RPMI8226 (cell line): ENCODE measurements at regions not wholly inside any gene's neighbourhood (a gene's known extent, or its start where the extent isn't known, plus 50 kb on each side); places are given as distances from the start of the nearest gene placed in this dataset.

ENCODE experiments used
- DNase-seq: peaks from one replicate; pipeline ENCODE4 v3.0.0-alpha.2; 2015

DNA sequence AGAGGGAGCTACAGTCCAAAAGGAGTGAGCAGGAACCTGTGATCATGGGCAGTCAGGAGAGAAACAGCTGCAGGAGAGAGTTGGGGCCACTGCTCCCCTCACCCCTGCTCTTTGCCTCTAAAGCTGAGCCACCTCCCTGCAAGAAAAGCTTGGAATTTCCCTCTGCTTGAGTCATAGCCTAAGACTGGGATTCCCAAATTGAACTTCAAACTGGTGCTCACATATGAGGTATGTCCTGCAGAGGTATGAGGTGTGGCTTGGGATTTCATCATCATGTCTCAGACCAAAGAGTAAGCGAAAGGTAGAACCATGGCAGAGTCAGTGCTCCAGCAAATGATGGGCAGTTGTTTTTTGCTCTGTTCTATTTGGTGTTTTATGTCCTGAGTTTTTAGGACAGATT, 237.1 kb upstream of the NRP1 start:
- DNase-seq, result no peak

DNA sequence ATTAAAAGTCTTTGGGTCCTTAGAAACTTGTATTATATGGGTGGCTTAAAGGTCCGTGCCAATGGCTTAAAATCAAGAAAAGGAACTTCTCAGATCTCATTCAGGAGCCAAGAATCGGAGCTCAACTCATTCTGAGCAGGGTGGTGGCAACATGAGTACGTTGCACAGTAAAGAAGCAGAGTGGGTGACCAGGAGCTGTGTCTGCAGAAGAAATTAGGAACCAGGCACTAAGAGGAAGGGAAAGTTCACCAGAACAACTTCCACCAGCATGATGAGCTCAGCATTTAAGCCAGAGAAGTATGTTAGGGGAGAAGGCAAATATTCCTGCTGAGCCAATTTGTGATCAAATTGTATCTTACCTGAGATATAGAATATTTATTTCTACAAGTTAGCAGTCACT, 236.0 kb upstream of the NRP1 start:
- DNase-seq, result peak; percentile 35

DNA sequence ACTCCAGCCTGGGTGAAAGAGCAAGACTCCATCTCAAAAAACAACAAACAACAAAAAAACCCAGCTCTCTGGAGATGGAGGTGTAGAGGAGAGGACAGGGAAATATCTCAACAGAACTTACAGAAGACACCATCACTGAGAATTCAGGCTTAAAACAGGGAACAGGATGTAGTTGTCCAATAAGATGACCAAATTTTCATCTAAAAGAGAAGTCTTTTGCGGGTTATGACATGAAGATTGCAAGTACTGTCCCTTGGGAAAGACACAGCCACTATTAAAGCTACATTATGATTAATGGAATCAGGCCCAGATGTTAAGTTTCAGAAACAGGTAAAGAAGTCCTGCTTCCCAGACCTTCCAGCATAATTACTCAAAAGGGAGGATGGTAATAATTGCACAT, 235.2 kb upstream of the NRP1 start:
- DNase-seq, result no peak

DNA sequence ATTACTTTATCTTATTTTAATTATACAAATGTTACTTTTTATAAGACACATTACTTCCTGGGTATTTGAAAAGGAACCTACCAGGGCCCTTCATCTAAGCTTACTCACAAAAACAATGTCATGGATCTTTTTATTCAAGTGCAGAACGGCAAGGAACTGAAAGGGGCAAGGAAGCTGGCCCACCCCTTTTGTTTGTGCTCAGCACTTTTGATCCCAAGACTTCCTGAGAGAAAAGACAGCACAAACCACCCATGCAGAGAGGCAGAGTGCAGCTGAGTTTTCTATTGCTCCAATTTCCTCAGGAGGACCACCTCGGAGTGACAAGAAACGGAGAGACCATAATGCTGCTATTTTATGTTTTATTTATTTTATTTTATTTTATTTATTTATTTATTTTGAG, 232.0 kb upstream of the NRP1 start:
- peak; percentile 24 for DNase-seq

DNA sequence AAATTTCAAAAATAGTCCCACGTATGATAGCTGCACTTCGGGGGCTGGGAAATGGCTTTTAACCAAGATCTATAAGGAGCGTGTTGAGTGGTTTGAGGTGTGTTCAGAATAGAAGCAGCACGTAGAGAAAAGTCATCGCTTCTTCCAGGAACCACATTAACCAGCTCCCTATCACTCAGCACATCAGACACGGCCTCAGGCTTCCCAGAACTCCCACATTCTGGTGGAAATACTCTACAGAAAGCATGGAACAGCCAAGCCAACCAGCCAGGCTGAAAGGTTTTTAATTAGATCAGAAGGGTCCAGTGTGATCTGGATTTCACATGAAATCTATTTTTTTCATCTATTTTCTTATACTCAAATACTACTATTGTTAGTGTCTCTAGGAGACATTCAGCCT, 231.5 kb upstream of the NRP1 start:
- DNase-seq, result no peak

DNA sequence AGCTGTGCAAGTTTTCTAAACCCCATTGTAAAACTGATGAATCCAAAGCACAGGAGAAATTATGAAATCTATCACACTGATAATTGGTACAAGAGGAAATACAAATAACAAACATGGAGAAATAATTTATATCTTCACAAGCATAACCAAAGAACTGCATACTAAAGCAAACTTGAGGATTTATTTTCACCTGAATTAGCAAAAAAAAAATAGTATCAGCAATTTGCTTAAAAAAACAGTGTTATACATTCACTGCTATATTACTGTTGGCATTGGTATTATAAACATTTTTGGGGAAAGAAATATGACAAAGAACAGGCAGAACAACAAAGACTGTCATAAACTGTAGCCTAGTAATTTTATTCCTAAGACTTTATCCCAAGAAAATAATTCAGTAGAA, 230.8 kb upstream of the NRP1 start:
- DNase-seq, result no peak

DNA sequence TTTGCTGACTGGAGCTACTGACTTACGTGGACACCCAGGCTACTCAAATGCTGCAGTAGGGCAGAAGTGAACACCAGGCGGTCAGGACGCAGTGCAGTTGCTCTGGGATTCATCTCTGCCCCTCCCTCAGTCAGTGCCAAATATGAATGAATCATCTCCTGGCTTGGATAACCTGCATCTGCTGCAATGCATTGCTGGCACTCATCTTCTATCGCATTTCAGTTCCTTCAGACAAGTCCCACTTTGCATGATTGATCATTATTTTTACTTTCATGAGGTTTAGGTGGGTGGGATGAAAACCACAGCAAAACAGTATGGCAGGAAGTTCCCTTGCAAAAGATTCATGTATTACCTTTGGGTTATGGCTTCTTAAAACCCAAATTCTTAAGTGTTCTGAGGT, 224.6 kb upstream of the NRP1 start:
- no peak for DNase-seq

DNA sequence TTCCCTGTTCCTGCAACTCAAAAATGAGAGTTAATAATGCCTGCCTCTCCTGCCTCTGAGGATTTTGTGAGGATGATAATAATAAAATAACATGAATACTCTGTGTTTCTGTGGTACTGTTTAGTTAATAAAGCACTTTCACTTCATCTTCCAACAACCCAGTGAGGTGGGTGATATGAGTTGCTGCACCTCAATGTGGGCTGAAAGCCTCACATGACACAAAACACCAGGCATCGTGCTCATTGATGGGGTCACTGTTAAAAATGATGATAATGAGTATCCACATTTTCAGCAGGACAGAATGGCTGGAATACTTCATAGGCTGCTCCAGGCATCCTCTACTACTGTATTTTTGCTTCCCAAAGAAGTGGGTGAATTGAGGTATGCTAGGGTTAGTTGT, 222.8 kb upstream of the NRP1 start:
- DNase-seq, result no peak

DNA sequence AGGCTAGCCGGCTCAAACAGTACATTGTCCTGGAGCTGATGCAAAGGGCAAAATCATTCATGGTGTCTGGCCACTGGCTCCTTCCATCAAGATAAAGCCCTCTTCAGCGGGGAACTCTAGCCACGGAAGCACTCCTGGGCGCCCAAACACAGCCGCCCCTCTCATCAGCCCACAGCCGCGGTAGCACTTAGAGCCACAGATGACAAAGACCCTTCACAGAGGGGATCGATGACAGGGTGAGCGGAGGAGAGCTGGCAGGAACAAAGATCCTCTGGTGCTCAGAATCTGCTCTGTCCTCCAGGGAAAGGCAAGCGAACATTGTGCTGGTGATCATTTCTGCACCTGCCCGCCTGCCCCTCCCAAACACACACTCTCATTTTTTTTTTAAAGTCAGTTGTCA, 222.2 kb upstream of the NRP1 start:
- no peak for DNase-seq

DNA sequence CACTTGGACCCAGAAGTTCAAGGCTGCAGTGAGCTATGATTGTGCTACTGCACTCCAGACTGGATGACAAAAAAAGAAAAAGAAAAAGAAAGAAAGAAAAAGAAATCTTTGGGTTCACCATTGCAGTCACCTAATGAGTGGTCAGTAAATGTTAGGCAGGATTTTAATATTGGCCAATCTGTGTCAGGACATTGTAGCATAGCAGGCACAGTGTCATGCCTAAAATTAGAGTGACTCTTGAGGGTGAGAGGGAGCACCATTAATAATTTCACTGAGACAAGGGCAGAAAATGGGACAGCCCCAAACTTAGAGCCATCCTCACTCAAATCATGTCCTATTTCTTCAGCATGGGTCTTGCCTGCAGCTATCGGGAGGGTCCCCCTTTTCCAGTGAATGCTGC, 221.6 kb upstream of the NRP1 start:
- no peak for DNase-seq

DNA sequence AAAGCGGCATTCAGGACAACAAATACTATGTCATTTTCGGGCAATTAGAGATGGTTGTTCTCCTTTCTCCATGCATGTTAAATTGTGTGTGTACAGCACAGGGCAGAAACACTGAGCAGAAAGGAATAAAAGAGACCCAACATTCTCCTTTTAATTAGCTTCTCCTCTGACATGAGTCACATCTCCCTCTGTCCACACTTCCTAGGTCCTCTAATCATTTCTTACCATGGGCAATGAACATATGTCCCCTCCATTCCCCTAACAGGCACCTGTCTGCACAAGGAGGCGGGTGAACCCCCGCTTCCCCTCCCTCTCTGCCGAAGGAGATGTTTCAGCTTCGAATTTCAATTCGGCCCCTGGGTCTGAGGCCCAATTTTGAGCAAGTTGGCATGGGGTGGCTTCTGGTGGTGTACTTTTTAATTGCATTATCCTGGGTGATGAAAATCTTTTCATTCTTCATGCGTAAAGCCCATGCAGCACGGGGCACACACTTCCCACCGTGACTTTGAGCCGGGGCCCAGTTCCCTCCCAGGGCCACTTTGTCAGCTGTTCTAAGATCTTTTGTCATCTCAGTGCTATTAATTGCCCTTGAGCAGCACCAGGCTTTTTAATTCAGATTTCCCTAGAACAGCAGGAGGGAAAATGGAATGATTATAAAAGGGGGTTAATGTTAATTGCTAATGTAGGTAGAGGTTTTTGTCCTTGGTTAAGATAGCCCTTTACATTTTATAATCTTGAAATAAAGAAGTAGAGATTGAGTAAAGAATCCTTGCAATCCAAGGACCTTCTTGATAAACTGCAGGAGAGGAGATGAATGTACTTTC, 219.5 kb upstream of the NRP1 start:
- no peak for DNase-seq

DNA sequence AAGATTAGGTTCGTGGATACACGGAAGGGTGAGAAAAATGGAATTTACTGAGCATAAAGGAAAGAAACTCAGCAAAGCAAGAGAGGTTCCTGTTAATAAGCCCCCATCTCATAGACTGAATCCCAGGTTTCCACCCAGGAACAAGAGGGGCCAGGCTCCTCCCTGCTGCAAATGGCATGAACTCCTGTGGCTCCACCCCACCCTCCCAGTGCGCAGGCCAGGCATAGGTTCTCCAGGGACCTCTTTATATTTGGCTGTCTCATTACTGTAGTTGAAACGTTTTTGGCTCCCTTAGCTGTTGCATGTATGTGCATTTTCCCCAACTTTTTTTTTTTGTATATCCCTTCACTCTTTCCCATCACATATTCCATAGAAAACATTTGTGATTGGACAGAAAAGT, 217.8 kb upstream of the NRP1 start:
- no peak for DNase-seq

DNA sequence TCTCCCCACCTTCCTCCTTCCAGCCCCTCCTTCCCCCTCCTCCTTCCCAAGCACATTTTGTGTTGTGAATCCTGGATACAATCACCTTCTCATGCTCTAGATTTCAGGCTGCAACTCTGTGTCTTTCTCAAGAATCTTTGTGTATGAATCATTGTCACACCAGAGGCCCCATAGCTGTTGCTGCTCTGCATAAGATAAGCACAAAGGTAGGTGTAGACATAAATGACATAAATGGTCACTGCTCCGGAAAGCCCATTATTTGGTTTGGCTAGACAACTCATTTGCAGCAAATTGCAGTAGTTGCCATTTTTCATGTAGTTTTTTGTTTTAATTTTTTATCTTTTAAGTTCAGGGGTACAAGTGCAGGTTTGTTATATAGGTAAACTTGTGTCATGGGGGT, 216.3 kb upstream of the NRP1 start:
- DNase-seq, result no peak

DNA sequence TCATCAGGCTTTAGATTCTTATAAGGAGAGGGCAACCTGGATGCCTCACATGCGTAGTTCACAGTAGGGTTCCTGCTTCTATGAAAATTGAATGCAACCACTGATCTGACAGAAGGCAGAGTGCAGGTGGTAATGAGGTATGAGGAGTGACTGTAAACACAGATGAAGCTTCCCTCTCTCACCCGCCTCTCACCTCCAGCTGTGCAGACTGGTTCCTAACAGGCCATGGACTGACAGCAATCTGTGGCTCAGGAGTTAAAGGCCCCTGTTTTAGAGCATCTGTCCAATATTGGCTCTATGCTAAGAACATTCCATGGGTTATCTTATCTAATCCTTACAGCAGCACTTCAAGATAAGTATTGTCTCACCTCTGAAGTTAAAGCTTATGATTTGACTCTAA, 213.5 kb upstream of the NRP1 start:
- DNase-seq, result no peak

DNA sequence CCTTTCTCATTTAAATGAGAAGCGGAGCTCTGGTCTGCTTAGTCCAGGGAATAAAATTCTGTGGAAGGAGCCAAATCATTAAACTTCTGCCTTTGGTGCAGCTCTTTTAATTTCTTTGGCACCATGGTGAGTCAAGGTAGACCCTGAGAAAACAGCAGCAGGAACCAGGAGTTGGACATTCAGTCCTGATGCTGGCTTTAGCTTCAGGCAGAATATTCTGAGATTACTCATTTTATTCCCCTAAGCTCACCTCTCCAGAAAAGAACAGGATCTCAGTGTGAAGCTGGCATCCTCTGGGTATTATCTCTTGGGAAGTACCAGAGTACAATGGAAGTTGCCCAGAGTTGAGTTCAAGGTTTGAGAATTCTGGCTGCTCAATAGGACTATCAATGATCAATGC, 211.6 kb upstream of the NRP1 start:
- no peak for DNase-seq

DNA sequence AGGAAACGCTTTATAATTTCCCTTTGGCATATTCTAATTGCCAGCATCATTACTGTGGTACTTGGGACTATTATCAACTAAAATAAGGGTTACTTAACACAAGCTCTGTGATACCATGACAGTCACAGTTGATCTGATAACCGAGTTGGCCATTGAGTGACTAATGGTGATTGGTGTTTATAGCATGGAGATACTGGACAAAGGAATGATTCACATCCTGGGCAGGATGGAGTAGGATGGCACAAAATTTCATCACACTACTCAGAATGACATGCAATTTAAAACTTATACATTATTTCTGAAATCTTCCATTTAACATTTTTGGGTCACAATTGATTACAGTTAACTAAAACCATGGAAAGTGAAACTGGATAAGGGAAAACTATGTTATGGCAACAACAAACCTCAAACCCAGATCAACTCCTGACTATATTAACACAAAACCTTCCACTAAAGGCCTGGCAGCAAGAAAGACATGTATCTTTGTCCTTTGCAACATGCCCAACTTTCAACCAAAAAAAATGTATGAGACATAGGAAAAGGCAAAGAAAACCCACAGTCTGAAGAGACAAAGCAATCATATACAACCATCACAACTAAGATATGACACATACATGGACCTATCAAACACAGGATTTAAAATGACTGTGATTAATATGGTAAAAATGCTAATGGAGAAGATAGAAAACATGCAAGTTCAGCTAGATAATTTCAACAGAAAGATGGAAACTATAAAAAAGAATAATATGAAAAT, 208.5 kb upstream of the NRP1 start:
- DNase-seq, result no peak

DNA sequence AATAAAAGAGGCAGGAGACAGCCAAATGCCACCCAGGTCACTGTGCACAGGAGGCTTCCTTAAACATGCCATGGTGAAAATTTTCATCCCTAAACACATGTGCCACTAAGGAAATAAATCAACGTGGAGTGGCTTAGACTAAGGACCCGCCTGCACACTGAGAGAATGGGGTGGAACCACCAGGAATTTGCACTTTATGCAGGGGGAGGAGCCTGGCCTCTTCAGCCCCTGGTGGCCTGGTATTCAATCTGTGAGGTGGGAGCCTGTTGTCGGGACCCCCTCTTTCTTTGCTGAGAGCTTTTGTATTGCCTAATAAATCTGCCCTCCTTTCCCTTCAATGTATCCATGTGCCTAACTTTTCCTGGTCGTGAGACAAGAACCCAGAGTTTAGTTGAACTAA, 204.6 kb upstream of the NRP1 start:
- DNase-seq, result no peak

DNA sequence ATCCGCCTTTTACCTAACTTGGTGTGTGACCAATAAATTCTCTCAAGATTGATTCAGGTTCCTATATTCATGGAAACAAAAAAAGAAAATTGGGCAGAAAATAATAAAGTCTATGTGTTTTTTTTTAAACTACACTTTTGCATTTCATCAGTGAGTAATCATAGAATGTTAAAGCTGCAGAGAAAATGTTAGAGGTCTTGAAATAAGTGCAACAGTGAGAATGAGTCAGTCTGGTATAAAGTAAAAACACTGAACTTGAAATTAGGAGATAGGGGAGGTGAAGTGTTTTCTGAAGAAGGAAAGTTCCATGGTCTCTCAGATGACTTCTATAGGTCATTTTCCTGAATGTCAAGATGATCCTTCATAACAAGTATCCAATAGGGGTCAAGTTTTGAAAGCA, 202.6 kb upstream of the NRP1 start:
- no peak for DNase-seq

DNA sequence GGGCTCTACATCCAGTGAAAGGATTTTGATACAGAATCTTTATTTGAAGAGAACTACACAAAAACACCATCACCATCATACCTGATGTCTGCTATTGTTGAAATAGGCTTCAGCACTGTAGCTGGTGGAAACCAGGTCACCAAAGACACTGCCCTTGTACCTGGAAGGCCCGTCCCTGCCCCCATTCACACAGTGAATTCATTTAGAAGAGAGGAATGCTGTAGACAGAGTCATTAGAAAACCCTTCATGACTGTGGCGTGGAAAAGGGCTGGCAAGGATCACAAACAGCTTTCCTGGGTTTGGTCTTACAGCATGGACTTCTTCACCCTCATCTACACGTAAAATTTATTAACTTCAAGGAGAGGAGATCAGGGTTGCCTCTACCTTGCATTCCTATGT, 202.0 kb upstream of the NRP1 start:
- DNase-seq, result no peak

DNA sequence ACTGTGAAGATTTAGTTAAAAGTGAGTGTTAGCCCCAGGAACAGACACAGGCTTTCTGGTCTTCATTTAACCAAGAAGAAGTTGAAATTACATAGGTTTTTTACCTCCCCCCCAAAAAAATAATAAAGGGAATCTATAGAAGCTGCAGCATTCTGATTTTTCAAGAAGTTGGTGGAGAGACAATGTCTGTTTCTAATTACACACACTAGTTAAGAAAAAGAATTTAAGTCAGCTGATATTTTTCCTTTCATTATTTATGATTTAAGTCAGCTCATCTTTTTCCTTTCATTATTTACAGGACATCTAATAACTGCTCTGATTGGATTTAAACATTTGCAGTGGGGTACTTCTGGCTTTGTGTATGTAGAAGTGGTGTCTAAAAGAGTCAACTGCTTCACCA, 201.4 kb upstream of the NRP1 start:
- DNase-seq, result no peak

DNA sequence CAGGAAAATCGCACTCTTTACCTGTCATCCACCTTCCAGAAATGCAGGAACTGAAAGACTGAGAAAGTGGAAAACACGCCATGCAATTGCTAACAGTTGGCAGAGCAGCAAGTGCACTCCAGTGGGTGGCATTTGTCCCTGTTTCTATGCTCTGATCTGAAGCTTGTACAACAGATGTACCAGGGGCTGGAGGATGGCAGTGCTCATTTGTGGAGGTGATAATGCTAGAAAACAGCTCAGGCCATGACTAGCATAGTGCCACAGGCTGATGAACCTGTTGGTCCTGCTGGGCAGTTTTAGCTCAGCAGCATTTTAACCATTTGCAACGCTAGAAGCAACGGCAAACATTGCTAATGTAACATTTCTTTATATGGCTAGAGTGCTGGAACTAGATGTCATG, 199.9 kb upstream of the NRP1 start:
- no peak for DNase-seq

DNA sequence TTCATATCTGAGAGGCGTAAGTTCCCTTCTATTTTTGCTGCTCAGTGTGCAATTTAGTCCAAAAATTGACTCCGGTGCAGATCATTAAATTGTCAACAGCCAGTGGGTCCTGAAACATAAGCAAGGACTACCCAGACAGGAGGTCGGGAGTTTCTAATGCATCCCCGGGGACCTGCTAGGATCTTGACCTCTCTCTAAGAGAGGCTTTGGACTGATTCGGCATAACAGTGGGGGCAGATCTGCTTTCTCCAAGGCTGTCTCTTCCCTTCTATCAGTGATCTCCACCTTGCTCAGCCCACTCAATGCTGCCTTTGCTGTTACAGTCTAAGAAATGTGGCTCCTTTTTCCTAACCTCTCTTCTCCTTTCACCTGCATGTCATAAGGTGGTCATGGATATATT, 199.1 kb upstream of the NRP1 start:
- DNase-seq, result no peak

DNA sequence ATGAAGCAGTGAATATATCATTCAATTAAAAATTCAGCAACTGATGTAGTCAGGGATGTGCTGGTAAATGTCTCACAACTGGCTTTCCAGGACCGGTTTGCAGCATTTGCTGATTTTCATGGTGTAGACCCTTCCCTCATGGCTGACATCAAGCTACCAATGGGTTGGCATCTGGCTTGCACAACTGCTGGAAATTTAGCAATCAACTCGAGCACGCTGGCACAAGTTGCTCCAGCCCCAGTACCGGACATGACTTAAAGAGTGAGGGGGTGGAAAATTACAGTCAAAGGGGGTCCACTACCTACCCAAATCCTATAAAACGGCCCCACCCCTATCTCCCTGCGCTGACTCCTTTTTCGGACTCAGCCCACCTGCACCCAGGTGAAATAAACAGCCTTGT, 198.4 kb upstream of the NRP1 start:
- DNase-seq, result no peak

DNA sequence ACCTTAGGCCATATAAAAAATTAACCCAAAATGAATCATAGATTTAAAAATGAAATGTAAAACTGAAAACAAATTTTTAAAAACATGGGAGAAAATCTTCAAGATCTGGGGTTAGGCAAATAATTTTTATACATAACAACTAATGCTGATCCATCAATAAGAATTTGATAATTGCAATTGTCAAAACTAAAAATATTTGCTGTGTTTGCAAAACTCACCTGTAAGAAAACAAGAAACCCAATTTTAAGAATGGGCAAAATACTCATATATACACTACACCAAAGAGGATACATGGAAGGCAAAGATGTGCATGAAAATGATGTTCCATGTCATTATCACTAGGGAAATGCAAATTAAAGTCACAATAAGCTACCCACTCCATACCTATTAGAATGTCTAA, 194.8 kb upstream of the NRP1 start:
- no peak for DNase-seq

DNA sequence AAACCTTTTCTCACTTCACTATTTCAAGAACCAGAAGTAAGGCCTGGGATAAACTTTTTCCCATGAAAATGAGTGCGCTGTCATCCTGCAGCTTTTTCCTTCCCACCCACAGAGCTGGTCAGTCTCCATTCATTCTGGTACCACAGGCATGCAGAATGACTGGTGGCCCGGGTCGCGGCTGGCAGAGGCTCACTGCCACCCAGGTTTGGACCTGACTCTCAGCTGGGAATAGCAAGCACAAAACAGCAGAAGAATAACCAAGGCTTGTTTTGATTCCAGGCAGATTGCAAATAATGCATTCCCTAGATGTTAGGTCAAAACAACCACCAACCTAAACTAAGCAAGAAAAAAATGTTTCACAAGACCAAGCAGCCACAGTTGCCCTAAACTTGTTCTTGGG, 190.5 kb upstream of the NRP1 start:
- no peak for DNase-seq
